OCI-LY1 (cell line): ENCODE measurements at regions not wholly inside any gene's neighbourhood (a gene's known extent, or its start where the extent isn't known, plus 50 kb on each side); places are given as distances from the start of the nearest gene placed in this dataset.

Experiments
- H2AFZ ChIP-seq: fragments of 200-600 bp; sonication (generic), shearing (Covaris generic); 2 replicates; pipeline ENCODE4 v1.6.0; 2014; ENCODE audit warnings: antibody characterized with exemption, mild to moderate bottlenecking, low read length
- H3F3A ChIP-seq: fragments of 200-600 bp; sonication (generic), shearing (Covaris generic); 2 replicates; pipeline ENCODE4 v1.6.0; 2014; ENCODE audit warnings: mild to moderate bottlenecking, antibody characterized with exemption, low read length, moderate library complexity; ENCODE audit not compliant: insufficient read depth
- H3K27ac ChIP-seq: fragments of 200-600 bp; sonication (generic); 2 replicates; pipeline ENCODE4 v1.5.1; 2014; ENCODE audit warnings: low read length, mixed run types, mild to moderate bottlenecking, low read depth; ENCODE audit not compliant: poor library complexity, severe bottlenecking
- H3K27me3 ChIP-seq: fragments of 200-600 bp; sonication (generic); 2 replicates; pipeline ENCODE4 v1.6.0; 2014; ENCODE audit warnings: antibody characterized with exemption, mild to moderate bottlenecking, low read length, moderate library complexity; ENCODE audit not compliant: insufficient read depth
- H3K36me3 ChIP-seq: fragments of 200-600 bp; sonication (generic); 2 replicates; pipeline ENCODE4 v1.6.1; 2014; ENCODE audit warnings: mild to moderate bottlenecking, antibody characterized with exemption, low read length, moderate library complexity, mixed read lengths; ENCODE audit not compliant: insufficient read depth
- H3K4me1 ChIP-seq: fragments of 200-600 bp; sonication (generic); 2 replicates; pipeline ENCODE4 v1.5.1; 2014; ENCODE audit warnings: mild to moderate bottlenecking, low read length, moderate library complexity; ENCODE audit not compliant: insufficient read depth, severe bottlenecking
- H3K4me2 ChIP-seq: fragments of 200-600 bp; sonication (generic), shearing (Covaris generic); 2 replicates; pipeline ENCODE4 v1.6.1; 2014; ENCODE audit warnings: low read length
- H3K4me3 ChIP-seq: fragments of 200-600 bp; sonication (generic); 2 replicates; pipeline ENCODE4 v1.5.1; 2014; ENCODE audit warnings: low read length, low read depth, mild to moderate bottlenecking, mixed read lengths; ENCODE audit not compliant: poor library complexity, severe bottlenecking
- H3K79me2 ChIP-seq: fragments of 200-600 bp; shearing (Covaris generic); 2 replicates; pipeline ENCODE4 v1.6.1; 2016; ENCODE audit warnings: mixed run types, low read length, mixed read lengths; ENCODE audit not compliant: insufficient read depth
- H3K9ac ChIP-seq: fragments of 200-600 bp; sonication (generic), shearing (Covaris generic); 2 replicates; pipeline ENCODE4 v1.6.1; 2014; ENCODE audit warnings: mild to moderate bottlenecking, low read length, mixed read lengths
- H3K9me2 ChIP-seq: fragments of 200-600 bp; sonication (generic), shearing (Covaris generic); 2 replicates; pipeline ENCODE4 v1.6.1; 2014; ENCODE audit warnings: low read depth, mild to moderate bottlenecking, low read length, mixed read lengths
- H3K9me3 ChIP-seq: fragments of 200-600 bp; shearing (Covaris generic); 2 replicates; pipeline ENCODE4 v1.6.1; 2014; ENCODE audit warnings: low read length, mixed read lengths
- H4K20me1 ChIP-seq: fragments of 200-600 bp; sonication (generic), shearing (Covaris generic); 2 replicates; pipeline ENCODE4 v1.6.0; 2016; ENCODE audit warnings: mild to moderate bottlenecking, low read length; ENCODE audit not compliant: insufficient read depth
- CTCF ChIP-seq: fragments of 200-600 bp; sonication (generic), shearing (Covaris generic); IDR thresholded peaks from 2 replicates; pipeline ENCODE4 v1.5.1; 2017; ENCODE audit warnings: mild to moderate bottlenecking, antibody characterized with exemption, low read length, moderate library complexity, mixed read lengths
- EZH2 ChIP-seq: fragments of 200-600 bp; sonication (generic), shearing (Covaris generic); IDR thresholded peaks from 2 replicates; pipeline ENCODE4 v1.8.0; 2017; ENCODE audit warnings: borderline replicate concordance, mixed run types, mild to moderate bottlenecking, antibody characterized with exemption, low read length, moderate library complexity, mixed read lengths

GRCh38 chr18:64392202-64392601 is 243.3 kb upstream of the LINC00305 start:
- H3K9ac ChIP-seq = no peak overlapping the region
- H3K9me3 ChIP-seq = no peaks in the 10 kb centered on the region
- no peaks in the 10 kb centered on the region for H3K79me2 ChIP-seq
- no peaks in the 10 kb centered on the region for H3K4me1 ChIP-seq
- H4K20me1 ChIP-seq = no peaks in the 10 kb centered on the region
- no peaks in the 10 kb centered on the region for H3K9me2 ChIP-seq
- TF ChIP-seq CTCF (no peak), EZH2 (no peak)
- no peak overlapping the region for H2AFZ ChIP-seq
- H3F3A ChIP-seq = no peaks in the 10 kb centered on the region
- no peaks in the 10 kb centered on the region for H3K27me3 ChIP-seq
- H3K4me3 ChIP-seq = no peak overlapping the region
- no peaks in the 10 kb centered on the region for H3K36me3 ChIP-seq
- no peak overlapping the region for H3K4me2 ChIP-seq
- H3K27ac ChIP-seq = no peak overlapping the region

GRCh38 chr18:64384101-64384500 is 235.2 kb upstream of the LINC00305 start:
- Histone ChIP-seq H2AFZ (no peak overlapping the region), H4K20me1 (no peaks in the 10 kb centered on the region), H3K9me2 (no peaks in the 10 kb centered on the region), H3K9ac (no peak overlapping the region), H3K36me3 (no peaks in the 10 kb centered on the region), H3K9me3 (no peaks in the 10 kb centered on the region), H3K79me2 (no peaks in the 10 kb centered on the region), H3K4me2 (no peak overlapping the region), H3K4me1 (no peaks in the 10 kb centered on the region), H3K27me3 (no peaks in the 10 kb centered on the region), H3F3A (no peaks in the 10 kb centered on the region), H3K4me3 (no peak overlapping the region), H3K27ac (no peak overlapping the region)
- TF ChIP-seq EZH2 (no peak), CTCF (no peak)

GRCh38 chr18:64380117-64380516 is 231.2 kb upstream of the LINC00305 start:
- no peaks in the 10 kb centered on the region for H3K27me3 ChIP-seq
- no peaks in the 10 kb centered on the region for H3F3A ChIP-seq
- H3K4me3 ChIP-seq = no peak overlapping the region
- no peak overlapping the region for H2AFZ ChIP-seq
- no peaks in the 10 kb centered on the region for H3K79me2 ChIP-seq
- no peak overlapping the region for H3K27ac ChIP-seq
- H3K9me2 ChIP-seq = no peaks in the 10 kb centered on the region
- H3K4me2 ChIP-seq = no peak overlapping the region
- TF ChIP-seq CTCF (no peak), EZH2 (no peak)
- no peak overlapping the region for H3K9ac ChIP-seq
- H3K9me3 ChIP-seq = no peaks in the 10 kb centered on the region
- no peaks in the 10 kb centered on the region for H4K20me1 ChIP-seq
- H3K4me1 ChIP-seq = no peaks in the 10 kb centered on the region
- no peaks in the 10 kb centered on the region for H3K36me3 ChIP-seq
